ENCODE measurements at regions not wholly inside any gene's neighbourhood (a gene's known extent, or its start where the extent isn't known, plus 50 kb on each side); places are given as distances from the start of the nearest gene placed in this dataset.
"Not testable (repeated sequence)": the region's sequence is repeated elsewhere in the genome, so short reads cannot be mapped to it uniquely, and the experiment has no call there.

GRCh38 chr9:83138422-83139135 lies 75.6 kb upstream of the RASEF start:
- FAIRE-seq (no peak), DNase-seq (ENCODE audit: low spot score) (no peak)

- no peak for FAIRE-seq
- no peak for DNase-seq (ENCODE audit: low spot score)
Measured at GRCh38 chr9:83133316-83133715, 70.4 kb upstream of the RASEF start.

GRCh38 chr9:83132768-83133167 lies 69.8 kb upstream of the RASEF start:
- no peak for DNase-seq (ENCODE audit: low spot score)
- FAIRE-seq = no peak

- FAIRE-seq (no peak), DNase-seq (ENCODE audit: low spot score) (peak; percentile 4)
Measured at GRCh38 chr9:83130541-83130940, 67.6 kb upstream of the RASEF start.

- no peak for DNase-seq (ENCODE audit: low spot score)
- FAIRE-seq = no peak
Measured at GRCh38 chr9:83125671-83126070, 62.7 kb upstream of the RASEF start.

- FAIRE-seq (no peak), DNase-seq (ENCODE audit: low spot score) (no peak)
Measured at GRCh38 chr9:83119873-83120272, 56.9 kb upstream of the RASEF start.

GRCh38 chr9:83116026-83116425 lies 53.1 kb upstream of the RASEF start:
- FAIRE-seq (no peak), DNase-seq (ENCODE audit: low spot score) (no peak)

- DNase-seq (ENCODE audit: low spot score); FAIRE-seq: not testable (repeated sequence)
Measured at GRCh38 chr9:83113445-83113844, 50.5 kb upstream of the RASEF start.

All from urothelium cell line (cell line).